GM21390 (cell line): ENCODE measurements at regions not wholly inside any gene's neighbourhood (a gene's known extent, or its start where the extent isn't known, plus 50 kb on each side); places are given as distances from the start of the nearest gene placed in this dataset.
"Not testable (repeated sequence)": the region's sequence is repeated elsewhere in the genome, so short reads cannot be mapped to it uniquely, and the experiment has no call there.

ENCODE experiments used
- ATAC-seq: cut with Tn5 transposase; IDR thresholded peaks from one replicate; pipeline ENCODE4 v1.9.1; 2021; ENCODE audit not compliant: unreplicated experiment

DNA sequence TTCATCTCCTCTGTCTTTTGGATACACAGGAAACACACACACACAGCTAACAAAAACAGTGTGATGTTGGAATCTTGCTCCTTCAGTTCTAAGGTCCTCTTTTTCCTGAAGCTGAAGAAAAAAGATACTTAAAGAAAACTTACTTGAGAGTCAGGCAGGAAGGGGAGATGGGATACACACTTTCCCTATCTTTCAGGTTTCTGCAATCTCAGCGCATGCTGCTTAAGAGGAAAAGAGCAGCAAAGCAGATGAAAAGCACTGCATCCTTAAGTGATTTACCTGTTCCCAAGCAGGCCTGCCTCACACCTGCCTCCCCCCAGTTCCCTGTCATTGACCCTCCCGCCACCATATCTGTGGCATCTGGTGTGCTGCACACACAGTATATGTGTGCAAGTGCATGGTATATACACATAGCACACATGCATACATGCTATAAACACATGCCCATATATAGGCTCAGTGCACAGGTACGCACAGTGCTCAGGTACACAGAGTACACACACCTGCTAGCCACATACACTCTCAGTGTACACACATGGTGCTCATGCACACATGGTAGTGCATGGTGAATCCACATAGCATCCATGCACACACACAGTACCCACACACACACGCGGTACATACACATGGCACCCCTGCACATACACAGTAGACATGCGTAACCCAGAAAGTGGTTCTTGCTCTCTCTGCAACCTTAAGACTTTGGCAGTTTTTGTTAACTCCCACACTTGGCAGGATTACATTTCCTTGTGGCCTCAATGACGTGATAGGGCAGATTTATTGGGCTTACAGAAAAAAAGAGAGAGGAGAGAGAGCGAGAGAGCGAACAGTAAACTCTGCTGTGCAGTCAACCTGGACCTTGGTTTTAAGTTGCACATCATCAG is 166.9 kb downstream of the TOMM20 start:
- ATAC-seq = no peak

DNA sequence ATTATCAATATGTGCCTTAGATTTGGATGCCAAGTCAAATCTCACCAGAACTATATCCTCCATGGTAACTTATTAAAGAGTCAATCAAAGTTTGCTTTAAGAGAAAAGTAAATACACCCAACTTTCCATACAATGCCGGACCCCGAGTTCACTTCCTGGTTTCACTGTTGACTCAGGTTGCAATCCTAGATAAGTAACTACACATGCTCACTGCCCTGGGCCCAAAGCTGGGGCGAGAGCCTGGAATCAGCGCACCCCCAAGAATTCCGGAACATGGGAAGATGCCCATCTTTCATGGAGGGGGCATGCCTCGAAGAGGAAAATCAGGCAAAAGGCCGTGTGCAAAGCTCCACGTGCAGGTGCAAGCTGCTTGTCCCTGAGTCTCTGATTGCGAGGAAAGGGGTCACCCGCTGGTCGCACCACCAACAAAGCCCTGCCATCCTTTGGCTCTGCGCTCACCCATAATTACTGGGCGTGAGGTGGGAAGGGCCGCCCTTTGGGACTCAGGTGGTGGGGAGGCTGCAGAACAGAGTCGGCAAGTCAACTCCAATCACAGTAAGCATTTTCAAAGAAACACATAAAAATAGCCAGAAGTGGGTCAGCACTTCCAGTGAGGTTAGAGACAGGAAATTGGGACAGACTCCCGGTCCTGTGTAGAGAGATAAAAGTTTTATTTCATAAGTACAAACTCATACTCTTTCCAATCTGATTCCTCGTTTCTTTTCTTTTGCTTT is 167.7 kb downstream of the TOMM20 start:
- ATAC-seq = no peak

DNA sequence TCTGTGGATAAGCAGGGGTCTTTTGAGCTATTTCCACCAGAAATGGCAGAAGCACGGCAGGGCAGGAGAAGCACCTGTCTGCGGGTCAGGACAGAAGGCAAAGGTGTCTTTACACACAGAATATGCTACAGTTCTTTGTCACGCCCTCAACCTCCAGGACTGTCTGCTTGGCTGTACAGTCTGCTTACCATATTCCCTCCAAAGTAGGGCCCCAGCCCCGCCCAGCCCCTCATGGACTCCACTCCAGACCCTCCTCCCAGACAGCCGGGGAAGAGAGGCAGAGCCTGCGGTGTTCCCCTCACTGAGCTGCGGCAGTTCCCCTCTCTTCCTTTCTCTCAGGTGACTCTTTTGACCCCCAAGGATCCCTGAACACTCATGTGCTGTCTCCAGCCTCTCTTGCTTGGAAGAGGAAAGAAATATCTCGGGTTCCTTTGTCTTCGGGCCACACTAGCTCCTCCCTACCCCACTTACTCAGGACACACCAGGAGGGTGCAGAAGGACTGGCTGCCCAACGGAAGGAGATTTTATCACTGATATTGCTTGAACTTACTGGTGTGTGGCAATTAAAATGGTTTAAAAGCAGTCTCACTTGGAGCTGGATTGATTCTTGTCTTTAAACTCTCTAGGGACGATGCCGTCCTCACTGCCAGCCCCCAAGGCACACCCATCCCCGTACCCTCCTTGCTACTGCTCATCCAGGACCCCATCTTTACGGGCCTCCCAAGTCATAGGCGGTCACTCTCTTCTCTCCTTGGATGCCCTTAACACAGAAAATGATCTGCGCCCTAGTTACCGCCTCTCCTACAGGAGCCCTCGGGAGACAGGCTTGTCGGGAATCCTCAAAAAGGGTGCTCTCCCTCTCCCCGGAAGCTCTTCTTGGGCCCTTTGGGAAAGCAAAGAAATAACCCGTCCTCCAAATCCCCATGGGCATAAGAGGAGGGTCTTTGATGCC is 169.7 kb downstream of the TOMM20 start:
- no peak for ATAC-seq

DNA sequence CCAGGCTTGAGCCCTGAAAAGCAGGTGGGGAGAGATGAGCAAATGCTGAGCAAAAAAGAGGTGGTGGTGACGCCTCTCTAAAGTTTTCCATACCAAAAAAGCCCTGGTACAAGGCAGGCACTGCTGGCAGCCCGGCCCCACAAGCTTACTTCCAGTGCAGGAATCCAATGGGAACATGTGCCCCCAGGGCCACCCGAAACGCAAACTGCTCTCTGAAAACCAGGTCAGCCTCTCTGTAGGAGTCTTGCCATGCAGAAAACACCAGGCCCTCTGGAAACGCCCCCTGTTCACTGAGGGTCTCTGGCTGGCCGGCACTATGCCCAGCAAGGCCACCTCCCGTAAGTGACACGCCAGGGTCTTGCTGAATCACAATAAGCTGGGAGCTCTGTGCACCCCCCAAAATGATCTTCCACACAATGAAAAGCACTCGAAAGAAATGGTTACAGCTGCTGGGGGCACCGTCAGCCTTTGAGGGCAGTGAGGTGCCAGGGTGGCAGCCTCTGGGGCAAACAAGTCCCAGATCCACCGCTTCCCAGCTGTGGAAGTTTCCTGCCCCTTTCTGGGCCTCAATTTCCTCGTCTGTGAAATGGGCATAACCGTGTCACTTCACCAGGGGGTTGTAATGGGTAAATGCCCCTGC is 170.5 kb downstream of the TOMM20 start:
- no peak for ATAC-seq

DNA sequence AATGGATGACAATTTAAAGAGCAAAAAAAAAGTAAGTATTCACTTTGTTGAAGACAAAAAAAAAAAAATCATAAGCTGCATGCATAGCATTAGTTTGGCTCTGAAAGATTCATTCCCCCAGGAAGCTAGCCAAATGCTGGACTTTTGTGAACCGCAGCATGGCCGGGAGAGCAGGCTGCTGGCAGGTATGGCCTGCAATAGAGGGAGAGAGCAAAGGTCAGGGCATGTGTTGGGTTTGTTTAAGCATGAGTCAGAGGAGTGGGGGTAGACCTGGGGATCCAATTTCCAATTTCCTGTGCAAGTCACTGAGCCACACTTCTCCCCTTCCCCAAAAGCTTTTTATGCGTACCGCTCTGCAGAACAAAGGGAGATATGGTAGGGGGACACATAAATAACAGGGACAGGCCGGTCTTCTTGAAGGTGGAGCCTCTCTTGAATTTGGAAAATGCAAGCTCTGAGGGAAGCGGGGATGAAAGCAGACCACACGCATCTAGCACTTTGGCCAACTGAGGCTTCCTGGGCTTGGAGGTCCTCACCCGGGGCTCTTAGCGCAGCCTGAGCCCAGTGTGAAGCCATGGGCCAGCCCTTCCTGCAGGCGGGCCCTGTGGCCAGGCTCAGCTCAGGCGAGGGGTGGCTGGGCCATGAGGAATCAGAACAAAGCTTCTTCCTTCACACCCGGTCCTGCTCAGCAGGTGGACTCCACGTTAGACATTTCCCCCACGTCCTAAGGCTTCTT is 171.1 kb downstream of the TOMM20 start:
- ATAC-seq = no peak

DNA sequence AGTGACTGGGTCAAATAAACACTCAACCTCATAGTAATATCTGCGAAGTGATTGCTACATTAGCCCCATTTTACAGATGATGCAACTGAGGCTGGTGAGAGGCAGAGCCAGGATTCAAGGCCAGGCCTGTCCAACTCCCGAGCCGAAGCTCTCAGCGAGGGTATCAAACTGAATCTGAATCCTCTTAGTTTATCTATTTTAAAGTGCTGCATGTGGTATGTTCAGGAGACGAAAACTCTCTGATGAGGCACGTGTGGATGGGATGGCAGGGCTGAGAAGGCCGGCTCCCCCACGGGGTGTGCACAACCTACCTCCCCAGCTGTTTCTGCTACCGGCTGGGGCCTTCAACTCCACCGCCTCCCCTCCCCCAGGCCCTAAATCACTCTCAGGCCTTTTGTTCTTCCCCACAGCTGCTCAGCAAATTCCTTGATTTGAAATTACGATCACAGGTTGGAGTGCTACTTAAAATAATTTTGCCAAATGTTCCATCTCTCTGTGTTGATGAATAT is 171.8 kb downstream of the TOMM20 start:
- ATAC-seq = no peak

DNA sequence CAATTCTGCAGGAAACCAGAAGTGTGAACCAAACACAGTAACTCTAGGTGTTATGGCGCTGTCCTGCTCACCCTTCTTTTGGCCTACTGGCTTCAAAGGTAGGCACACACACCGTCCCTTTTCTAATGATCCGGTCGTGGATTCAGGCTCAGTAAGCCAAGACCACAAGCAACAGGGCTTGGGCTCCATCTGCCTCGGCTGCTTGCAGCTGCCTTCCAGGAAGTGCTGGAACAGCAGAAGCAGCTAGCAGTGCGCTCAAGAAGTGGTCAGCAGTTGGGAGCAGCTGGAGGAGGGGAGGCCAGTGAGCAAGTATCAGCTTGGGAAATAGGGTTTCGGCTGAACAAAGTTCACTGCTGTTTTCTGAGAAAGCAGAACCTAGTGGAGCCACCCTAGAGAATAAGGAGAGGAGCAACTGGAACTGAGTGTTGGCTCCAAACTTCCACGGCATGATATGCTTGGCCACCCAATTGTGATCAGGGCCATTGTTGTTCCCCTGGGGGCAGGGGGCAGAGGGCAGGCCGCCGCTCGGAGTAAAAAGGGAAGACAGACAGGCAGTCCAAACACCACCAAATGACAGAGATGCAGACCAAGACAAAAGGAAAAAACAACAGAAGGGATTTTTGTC is 173.4 kb downstream of the TOMM20 start:
- peak; percentile 50 for ATAC-seq

DNA sequence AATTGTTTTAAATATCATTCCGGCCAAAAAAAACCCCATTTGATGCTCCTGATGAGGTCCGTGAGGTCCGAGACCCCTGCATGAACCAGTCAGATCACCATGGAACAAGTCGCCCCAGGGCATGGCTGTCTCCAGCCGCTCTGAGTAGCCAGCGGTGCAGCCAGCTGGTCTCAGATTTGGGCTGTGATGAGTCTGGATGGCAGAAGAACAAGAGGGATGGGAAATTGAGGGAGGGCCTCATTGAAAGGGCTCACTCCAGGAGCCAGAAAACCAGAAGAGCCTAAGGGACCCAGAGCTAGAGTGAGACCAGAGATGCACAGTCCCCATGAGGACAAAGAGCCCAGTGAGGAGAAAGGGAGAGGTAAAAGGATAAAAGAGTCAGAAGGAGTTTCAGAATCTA is 174.0 kb downstream of the TOMM20 start:
- peak; percentile 8 for ATAC-seq

DNA sequence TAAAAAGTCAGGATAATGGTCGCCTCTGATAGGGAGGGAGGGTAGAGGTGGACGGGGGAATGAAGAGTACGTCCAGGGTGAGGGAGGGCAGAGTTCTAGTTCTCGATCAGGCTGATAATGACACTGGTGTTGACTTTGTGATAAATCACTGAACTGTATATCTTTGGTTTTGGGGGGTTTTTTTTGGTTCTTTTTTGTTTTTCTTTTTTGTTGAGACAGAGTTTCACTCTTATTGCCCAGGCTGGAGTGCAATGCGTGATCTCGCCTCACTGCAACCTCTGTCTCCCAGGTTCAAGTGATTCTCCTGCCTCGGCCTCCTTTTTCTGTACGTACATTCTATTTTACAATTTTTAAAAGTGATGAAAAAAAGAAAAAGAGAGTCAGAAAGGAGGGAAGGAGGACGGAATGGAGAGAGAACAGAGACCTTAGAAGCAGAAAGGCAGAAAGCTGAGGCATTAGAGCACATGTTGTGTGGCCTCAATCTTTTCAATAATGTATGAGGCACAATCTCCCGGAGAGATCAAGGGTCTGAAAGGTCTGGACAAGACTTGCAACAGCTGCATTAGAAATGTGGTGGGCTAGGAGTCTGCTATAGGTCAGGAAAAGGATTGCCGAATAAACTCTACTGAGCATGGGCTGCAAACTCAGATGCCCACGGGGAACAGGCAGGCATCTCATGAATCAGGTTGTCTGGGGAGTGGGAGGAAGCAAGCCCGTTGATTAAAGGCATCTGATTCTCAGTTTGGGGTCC is 174.8 kb downstream of the TOMM20 start:
- ATAC-seq = no peak

DNA sequence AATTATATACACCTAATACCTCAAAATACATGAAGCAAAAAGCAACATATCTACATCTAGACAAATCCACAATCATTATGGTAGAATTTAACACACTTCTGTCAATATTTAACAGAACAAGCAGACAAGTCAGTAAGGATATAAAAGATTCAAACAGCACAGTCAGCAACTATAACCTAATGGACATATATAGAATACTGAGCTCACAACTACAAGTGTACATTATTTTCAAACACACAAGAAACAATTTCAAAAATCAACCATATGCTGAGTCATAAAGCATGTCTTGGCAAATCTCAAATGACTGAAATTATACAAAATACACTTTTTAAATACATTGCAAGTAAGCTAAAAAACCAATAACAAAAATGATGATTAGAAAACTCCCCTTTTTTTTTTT is 178.0 kb downstream of the TOMM20 start:
- ATAC-seq = no peak

DNA sequence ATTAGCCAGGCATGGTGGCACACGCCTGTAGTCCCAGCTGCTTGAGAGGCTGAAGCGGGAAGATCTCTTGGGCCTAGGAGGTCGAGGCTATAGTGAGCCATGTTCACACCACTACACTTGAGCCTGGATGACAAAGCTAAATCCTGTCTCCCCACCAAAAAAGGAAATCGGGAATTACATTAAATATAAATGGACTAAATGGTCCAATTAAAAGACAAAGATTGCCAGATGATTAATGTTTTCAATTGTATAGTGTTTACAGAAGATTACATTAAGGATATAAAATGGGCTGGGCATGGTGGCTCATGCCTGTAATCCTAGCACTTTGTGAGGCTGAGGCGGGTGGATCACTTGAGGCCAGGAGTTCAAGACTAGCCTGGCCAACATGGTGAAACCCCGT is 179.1 kb downstream of the TOMM20 start:
- not testable (repeated sequence) for ATAC-seq

DNA sequence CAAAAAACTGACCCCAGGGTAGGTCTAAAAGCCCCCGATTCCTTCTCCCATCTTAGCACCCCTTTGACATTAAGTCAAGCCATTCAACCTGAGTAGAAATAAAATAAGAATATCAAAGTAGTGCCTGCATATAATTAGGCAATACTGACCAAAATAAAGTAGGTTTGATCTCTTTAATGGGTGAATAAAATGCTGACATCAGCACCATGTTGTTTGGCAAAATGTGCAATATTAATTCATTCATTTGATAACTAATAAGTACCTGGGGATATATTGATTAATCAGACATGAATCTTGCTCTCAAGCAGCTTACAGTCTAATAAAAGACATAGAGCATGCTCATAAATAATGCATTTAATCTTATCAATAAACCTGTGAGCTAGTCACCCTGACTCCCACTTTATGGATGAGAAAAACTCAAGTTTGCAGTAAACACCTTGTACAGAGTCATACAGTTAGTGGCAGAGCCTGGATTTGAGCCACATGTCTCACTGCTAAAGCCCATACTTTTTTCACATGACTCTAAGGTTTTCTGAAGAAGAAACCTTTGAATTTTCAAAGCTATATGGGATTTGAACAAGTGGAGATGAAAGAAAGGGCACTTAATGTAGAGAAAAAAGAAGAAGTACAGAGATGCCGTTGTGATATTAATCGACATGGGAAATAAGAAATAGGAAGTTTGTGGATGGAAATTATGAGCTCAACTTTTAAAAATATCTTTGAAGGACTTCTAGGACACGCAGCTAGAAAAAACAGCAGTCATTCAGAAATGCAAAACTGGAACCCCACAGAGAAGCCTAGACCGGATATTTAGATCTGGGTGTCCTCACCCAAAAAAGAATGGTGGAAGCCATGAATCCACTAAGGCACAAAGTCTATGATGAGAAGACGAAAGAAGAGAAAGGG is 183.9 kb downstream of the TOMM20 start:
- ATAC-seq = no peak

DNA sequence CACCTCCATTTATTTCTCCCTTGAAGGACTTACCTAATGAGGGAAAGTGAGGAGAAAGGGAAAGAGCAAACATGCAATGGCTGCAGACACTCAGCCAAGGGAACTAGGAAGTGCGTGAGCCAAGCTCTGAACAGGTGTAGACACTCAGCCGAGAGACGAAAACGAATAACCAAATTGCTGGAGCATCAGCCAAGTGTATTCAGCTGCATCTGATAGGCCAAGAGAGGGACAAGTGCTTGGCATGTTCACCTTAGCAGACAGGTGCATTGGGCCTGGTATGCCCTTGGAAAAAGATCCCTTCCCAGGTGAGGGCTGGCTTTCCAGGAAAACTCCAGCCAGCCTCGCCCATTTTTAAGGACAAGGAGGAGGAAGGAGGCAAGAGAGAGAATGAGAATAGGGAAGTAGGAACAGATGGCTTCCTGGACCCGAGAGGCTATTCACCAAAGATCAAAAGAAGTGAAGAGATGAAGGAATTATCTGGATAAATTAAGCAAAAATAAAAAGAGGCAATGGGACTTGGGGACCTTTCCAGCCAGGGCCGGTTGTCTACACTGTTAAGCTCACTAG is 184.7 kb downstream of the TOMM20 start:
- no peak for ATAC-seq

DNA sequence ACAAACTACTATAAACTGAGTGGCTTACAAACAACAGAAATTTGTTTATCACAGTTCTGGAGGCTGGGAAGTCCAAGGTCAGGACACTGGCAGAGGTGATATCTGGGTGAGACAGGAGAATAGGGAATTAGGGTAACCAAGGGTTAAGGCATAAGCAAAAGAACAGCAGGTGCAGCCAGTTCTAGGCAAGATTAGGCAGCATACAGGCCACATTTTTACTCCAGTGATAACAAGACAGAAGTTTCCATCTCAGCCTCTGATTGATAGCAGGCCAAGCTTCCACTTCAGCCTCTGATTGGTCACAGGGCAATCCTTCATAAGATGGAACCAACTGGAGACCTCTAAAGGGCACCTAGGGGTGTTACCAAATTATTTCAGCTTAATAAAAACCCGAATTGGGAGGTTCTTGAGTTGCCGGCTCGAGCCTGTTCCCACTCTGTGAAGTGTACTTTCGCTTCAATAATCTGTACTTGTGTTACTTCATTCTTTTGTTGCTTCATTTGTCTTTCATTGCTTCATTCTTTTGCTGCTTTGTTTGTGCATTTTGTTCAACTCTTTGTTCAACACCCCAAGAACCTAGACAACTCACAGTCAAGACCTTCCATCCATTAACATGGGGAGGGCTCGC is 185.6 kb downstream of the TOMM20 start:
- ATAC-seq = no peak

DNA sequence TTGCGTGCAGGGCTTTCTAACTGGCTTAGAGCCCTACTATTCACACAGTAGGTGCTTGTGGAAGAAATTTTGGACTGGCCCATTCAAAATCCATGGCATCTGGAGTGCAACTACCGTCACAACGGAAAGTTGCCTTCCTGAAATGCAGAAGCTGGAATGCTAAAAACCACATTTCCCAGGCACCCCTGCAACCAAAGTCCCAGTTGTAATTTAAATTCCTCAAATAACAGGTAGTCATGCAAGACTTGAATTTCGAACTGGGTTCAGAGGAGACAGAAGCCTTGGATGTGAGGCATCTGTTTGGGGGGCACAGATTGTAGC is 186.7 kb downstream of the TOMM20 start:
- no peak for ATAC-seq

DNA sequence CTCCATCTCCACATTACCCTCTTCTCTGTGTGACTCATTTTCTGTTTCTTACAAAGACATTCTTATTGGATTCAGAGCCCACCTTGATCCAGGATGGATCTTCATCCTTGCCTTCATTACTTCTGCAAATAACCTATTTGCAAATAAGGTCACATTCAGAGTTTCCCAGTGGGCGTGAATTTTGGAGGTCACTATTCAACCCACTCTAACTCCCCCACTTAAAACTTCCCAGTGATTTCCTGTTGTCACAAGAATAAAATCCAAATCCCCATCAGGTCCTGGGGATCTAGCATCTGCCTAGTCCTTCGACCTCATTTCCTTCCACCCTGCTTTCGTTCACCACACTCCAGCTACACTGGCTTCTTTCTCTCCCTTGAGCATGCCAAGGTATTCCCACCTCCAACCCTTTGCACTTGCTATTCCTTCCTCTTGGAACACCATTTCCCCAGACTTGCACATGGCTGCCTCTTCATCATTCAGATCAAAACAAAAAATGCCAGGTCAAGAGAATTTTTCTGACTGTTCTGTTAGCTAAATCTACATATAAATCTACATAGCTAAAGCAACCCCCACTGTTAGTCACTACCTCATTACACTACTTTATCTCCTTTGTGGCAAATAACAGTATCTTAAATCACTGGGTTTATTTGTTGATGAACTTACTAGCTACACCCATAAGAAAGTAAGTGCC is 187.2 kb downstream of the TOMM20 start:
- ATAC-seq = no peak
